Testis (tissue), 2 donors: ENCODE measurements at regions not wholly inside any gene's neighbourhood (a gene's known extent, or its start where the extent isn't known, plus 50 kb on each side); places are given as distances from the start of the nearest gene placed in this dataset.

Experiments
- POLR2A ChIP-seq: fragments of 450-650 bp; IDR thresholded peaks from one replicate; pipeline ENCODE4 v1.6.1; 2017; ENCODE audit warnings: antibody characterized with exemption, mild to moderate bottlenecking, moderate library complexity
- TF ChIP-seq, protein P1 (sequence below), 3 experiments: fragments of 450-650 bp in 2 of 3; fragments of 200-600 bp in 1 of 3; sonication (generic) in 1 of 3; IDR thresholded peaks; one replicate each; pipeline ENCODE4 v1.5.1; 2016 to 2019; ENCODE audit warnings: antibody characterized with exemption in 3 of 3, mild to moderate bottlenecking in 2 of 3, moderate library complexity in 1 of 3

DNA sequence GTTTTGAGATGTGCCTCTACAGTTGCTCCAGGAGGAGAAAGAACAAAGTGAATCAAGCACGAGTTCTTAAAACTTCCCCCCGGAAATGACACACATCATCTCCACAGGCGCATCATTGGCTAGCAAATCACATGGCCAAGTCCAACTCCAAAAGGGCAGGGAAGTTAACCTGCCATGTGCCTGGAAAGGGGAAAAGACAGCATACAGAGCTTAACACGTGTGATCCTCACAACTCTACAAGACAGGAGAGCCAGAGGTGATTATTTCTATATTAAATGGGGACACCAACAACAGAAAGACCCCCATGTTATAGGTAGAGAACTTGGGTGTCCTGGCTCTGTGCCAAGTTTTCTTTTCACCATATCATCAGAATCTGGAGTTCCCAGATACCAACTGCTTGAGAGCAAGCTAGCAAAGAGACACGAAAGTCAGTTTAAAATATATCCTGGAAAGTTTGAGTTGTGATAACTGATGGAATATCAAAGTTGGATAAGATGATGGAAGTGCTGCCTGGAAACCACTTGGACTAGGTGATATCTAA is 871.1 kb downstream of the UQCRFS1 start:
- TF ChIP-seq, protein P1, sequence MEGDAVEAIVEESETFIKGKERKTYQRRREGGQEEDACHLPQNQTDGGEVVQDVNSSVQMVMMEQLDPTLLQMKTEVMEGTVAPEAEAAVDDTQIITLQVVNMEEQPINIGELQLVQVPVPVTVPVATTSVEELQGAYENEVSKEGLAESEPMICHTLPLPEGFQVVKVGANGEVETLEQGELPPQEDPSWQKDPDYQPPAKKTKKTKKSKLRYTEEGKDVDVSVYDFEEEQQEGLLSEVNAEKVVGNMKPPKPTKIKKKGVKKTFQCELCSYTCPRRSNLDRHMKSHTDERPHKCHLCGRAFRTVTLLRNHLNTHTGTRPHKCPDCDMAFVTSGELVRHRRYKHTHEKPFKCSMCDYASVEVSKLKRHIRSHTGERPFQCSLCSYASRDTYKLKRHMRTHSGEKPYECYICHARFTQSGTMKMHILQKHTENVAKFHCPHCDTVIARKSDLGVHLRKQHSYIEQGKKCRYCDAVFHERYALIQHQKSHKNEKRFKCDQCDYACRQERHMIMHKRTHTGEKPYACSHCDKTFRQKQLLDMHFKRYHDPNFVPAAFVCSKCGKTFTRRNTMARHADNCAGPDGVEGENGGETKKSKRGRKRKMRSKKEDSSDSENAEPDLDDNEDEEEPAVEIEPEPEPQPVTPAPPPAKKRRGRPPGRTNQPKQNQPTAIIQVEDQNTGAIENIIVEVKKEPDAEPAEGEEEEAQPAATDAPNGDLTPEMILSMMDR (IDR thresholded peaks at IDR 0.05): no peak
- TF ChIP-seq POLR2A: no peak
